Activated T-cell treated with anti-CD3 and anti-CD28 coated beads, Interleukin-2, amount 50 U/mL, for 4 hours (primary cell): ENCODE measurements at regions not wholly inside any gene's neighbourhood (a gene's known extent, or its start where the extent isn't known, plus 50 kb on each side); places are given as distances from the start of the nearest gene placed in this dataset.

Experiments
- ATAC-seq, 2 donors: fragments of 200-7000 bp; cut with Tn5 transposase; one replicate each; pipeline ENCODE4 v1.10.0; 2021
- DNase-seq: peaks from one replicate; pipeline ENCODE4 v3.0.0-alpha.2; 2020
- H3K27me3 Mint-ChIP-seq: one replicate; pipeline ENCODE4 v1.8.0; 2021; ENCODE audit warnings: low read depth, mixed read lengths
- H3K36me3 Mint-ChIP-seq: one replicate; pipeline ENCODE4 v1.8.0; 2022; ENCODE audit warnings: mixed read lengths; ENCODE audit not compliant: insufficient read depth
- H3K4me1 Mint-ChIP-seq: one replicate; pipeline ENCODE4 v1.8.0; 2021; ENCODE audit warnings: low read depth, mixed read lengths
- H3K4me3 Mint-ChIP-seq: one replicate; pipeline ENCODE4 v1.8.0; 2021; ENCODE audit warnings: mild to moderate bottlenecking, moderate library complexity, mixed read lengths
- H3K9me3 Mint-ChIP-seq: one replicate; pipeline ENCODE4 v1.8.0; 2021; ENCODE audit warnings: mixed read lengths

GRCh38 chr13:63516124-63516523, 2100.5 kb upstream of the PCDH20 start:
- Mint-ChIP-seq H3K9me3 (peaks cover 9% of the 10 kb centered on the region), H3K4me1 (no peaks in the 10 kb centered on the region), H3K27me3 (no peaks in the 10 kb centered on the region), H3K4me3 (no peak overlapping the region), H3K36me3 (no peaks in the 10 kb centered on the region)
- DNase-seq: no peak
- no peak for ATAC-seq

- DNase-seq (no peak), ATAC-seq (no peak)
- H3K9me3 Mint-ChIP-seq: peaks cover 9% of the 10 kb centered on the region
- H3K4me3 Mint-ChIP-seq: no peak overlapping the region
- no peaks in the 10 kb centered on the region for H3K36me3 Mint-ChIP-seq
- no peaks in the 10 kb centered on the region for H3K27me3 Mint-ChIP-seq
- H3K4me1 Mint-ChIP-seq: no peaks in the 10 kb centered on the region
Measured at GRCh38 chr13:63514886-63515285, 2099.2 kb upstream of the PCDH20 start.

- no peaks in the 10 kb centered on the region for H3K36me3 Mint-ChIP-seq
- H3K4me1 Mint-ChIP-seq: no peaks in the 10 kb centered on the region
- H3K27me3 Mint-ChIP-seq: no peaks in the 10 kb centered on the region
- no peak for DNase-seq
- H3K4me3 Mint-ChIP-seq: no peak overlapping the region
- peaks cover 6% of the 10 kb centered on the region for H3K9me3 Mint-ChIP-seq
- ATAC-seq: no peak
Measured at GRCh38 chr13:63512095-63512494, 2096.4 kb upstream of the PCDH20 start.

- ATAC-seq: no peak
- no peak overlapping the region for H3K4me3 Mint-ChIP-seq
- no peaks in the 10 kb centered on the region for H3K4me1 Mint-ChIP-seq
- DNase-seq: no peak
- H3K27me3 Mint-ChIP-seq: no peaks in the 10 kb centered on the region
- H3K9me3 Mint-ChIP-seq: peaks cover 18% of the 10 kb centered on the region
- H3K36me3 Mint-ChIP-seq: no peaks in the 10 kb centered on the region
Measured at GRCh38 chr13:63501702-63502101, 2086.1 kb upstream of the PCDH20 start.

- DNase-seq (no peak), ATAC-seq (no peak)
- Mint-ChIP-seq H3K4me3 (no peak overlapping the region), H3K4me1 (no peaks in the 10 kb centered on the region), H3K36me3 (no peaks in the 10 kb centered on the region), H3K9me3 (peaks cover 18% of the 10 kb centered on the region), H3K27me3 (no peaks in the 10 kb centered on the region)
Measured at GRCh38 chr13:63497601-63498000, 2082.0 kb upstream of the PCDH20 start.

- no peak for DNase-seq
- Mint-ChIP-seq H3K9me3 (no peaks in the 10 kb centered on the region), H3K4me3 (no peak overlapping the region), H3K4me1 (no peaks in the 10 kb centered on the region), H3K27me3 (no peaks in the 10 kb centered on the region), H3K36me3 (no peaks in the 10 kb centered on the region)
- ATAC-seq: no peak
Measured at GRCh38 chr13:63492604-63493003, 2077.0 kb upstream of the PCDH20 start.

- Mint-ChIP-seq H3K27me3 (no peaks in the 10 kb centered on the region), H3K36me3 (no peaks in the 10 kb centered on the region), H3K9me3 (peaks cover 7% of the 10 kb centered on the region), H3K4me1 (no peaks in the 10 kb centered on the region), H3K4me3 (no peak overlapping the region)
- no peak for ATAC-seq
- DNase-seq: no peak
Measured at GRCh38 chr13:63490149-63490548, 2074.5 kb upstream of the PCDH20 start.

- no peaks in the 10 kb centered on the region for H3K4me1 Mint-ChIP-seq
- no peak overlapping the region for H3K4me3 Mint-ChIP-seq
- H3K27me3 Mint-ChIP-seq: no peaks in the 10 kb centered on the region
- ATAC-seq (no peak), DNase-seq (no peak)
- H3K9me3 Mint-ChIP-seq: peaks cover 9% of the 10 kb centered on the region
- no peaks in the 10 kb centered on the region for H3K36me3 Mint-ChIP-seq
Measured at GRCh38 chr13:63481334-63481733, 2065.7 kb upstream of the PCDH20 start.

GRCh38 chr13:63472711-63473110, 2057.1 kb upstream of the PCDH20 start:
- Mint-ChIP-seq H3K4me3 (no peak overlapping the region), H3K9me3 (peaks cover 5% of the 10 kb centered on the region)

GRCh38 chr13:63463782-63464610, 2048.3 kb upstream of the PCDH20 start:
- Mint-ChIP-seq H3K36me3 (no peaks in the 10 kb centered on the region), H3K4me1 (no peaks in the 10 kb centered on the region), H3K27me3 (no peaks in the 10 kb centered on the region), H3K9me3 (peaks cover 5% of the 10 kb centered on the region), H3K4me3 (no peak overlapping the region)
- no peak for DNase-seq
- no peak for ATAC-seq

More at GRCh38 chr13:63472711-63473110, 2057.1 kb upstream of the PCDH20 start:
- Mint-ChIP-seq H3K36me3 (no peaks in the 10 kb centered on the region), H3K4me1 (no peaks in the 10 kb centered on the region), H3K27me3 (no peaks in the 10 kb centered on the region)
- DNase-seq: no peak
- no peak for ATAC-seq

- ATAC-seq (no peak), DNase-seq (no peak)
- Mint-ChIP-seq H3K9me3 (no peaks in the 10 kb centered on the region), H3K27me3 (no peaks in the 10 kb centered on the region), H3K36me3 (no peaks in the 10 kb centered on the region), H3K4me3 (no peak overlapping the region), H3K4me1 (no peaks in the 10 kb centered on the region)
Measured at GRCh38 chr13:63460462-63461090, 2044.9 kb upstream of the PCDH20 start.

GRCh38 chr13:63457186-63457585, 2041.5 kb upstream of the PCDH20 start:
- Mint-ChIP-seq H3K27me3 (no peaks in the 10 kb centered on the region), H3K4me3 (no peak overlapping the region), H3K4me1 (no peaks in the 10 kb centered on the region), H3K36me3 (no peaks in the 10 kb centered on the region), H3K9me3 (peaks cover 4% of the 10 kb centered on the region)
- ATAC-seq (no peak), DNase-seq (no peak)

- Mint-ChIP-seq H3K4me1 (no peaks in the 10 kb centered on the region), H3K4me3 (no peak overlapping the region), H3K36me3 (no peaks in the 10 kb centered on the region), H3K27me3 (no peaks in the 10 kb centered on the region), H3K9me3 (peaks cover 8% of the 10 kb centered on the region)
- ATAC-seq (no peak), DNase-seq (no peak)
Measured at GRCh38 chr13:63455938-63456337, 2040.3 kb upstream of the PCDH20 start.

- peaks cover 5% of the 10 kb centered on the region for H3K9me3 Mint-ChIP-seq
- no peaks in the 10 kb centered on the region for H3K36me3 Mint-ChIP-seq
Measured at GRCh38 chr13:63449550-63449949, 2033.9 kb upstream of the PCDH20 start.

GRCh38 chr13:63448692-63449091, 2033.0 kb upstream of the PCDH20 start:
- H3K4me3 Mint-ChIP-seq: no peak overlapping the region
- no peak for DNase-seq
- H3K9me3 Mint-ChIP-seq: peaks cover 4% of the 10 kb centered on the region
- H3K36me3 Mint-ChIP-seq: no peaks in the 10 kb centered on the region
- H3K27me3 Mint-ChIP-seq: no peaks in the 10 kb centered on the region
- ATAC-seq: no peak
- H3K4me1 Mint-ChIP-seq: no peaks in the 10 kb centered on the region

More at GRCh38 chr13:63449550-63449949, 2033.9 kb upstream of the PCDH20 start:
- DNase-seq (no peak), ATAC-seq (no peak)
- H3K27me3 Mint-ChIP-seq: no peaks in the 10 kb centered on the region
- no peak overlapping the region for H3K4me3 Mint-ChIP-seq
- H3K4me1 Mint-ChIP-seq: no peaks in the 10 kb centered on the region
